Mesothelial cell of epicardium (in vitro differentiated cells): ENCODE measurements at regions not wholly inside any gene's neighbourhood (a gene's known extent, or its start where the extent isn't known, plus 50 kb on each side); places are given as distances from the start of the nearest gene placed in this dataset.

Source experiments
- DNase-seq, 2 experiments: peaks; one replicate each; pipeline ENCODE4 v3.0.0; 2021; ENCODE audit warnings: low spot score in 2 of 2; ENCODE audit not compliant: unreplicated experiment in 2 of 2
- H3K27ac Mint-ChIP-seq: 2 replicates; pipeline ENCODE4 v1.8.0; 2021; ENCODE audit warnings: mixed read lengths
- H3K27me3 Mint-ChIP-seq: 2 replicates; pipeline ENCODE4 v1.8.0; 2021; ENCODE audit warnings: low read depth, mixed read lengths
- H3K36me3 Mint-ChIP-seq: 2 replicates; pipeline ENCODE4 v1.8.0; 2021; ENCODE audit warnings: mixed read lengths
- H3K4me1 Mint-ChIP-seq: 2 replicates; pipeline ENCODE4 v1.8.0; 2021; ENCODE audit warnings: mixed read lengths
- H3K4me3 Mint-ChIP-seq: 2 replicates; pipeline ENCODE4 v1.8.0; 2021; ENCODE audit warnings: mild to moderate bottlenecking, moderate library complexity, mixed read lengths
- H3K9me3 Mint-ChIP-seq: 2 replicates; pipeline ENCODE4 v1.8.0; 2021; ENCODE audit warnings: mixed read lengths
- CTCF ChIP-seq: fragments of 200-600 bp; sonication (generic); IDR thresholded peaks from one replicate; pipeline ENCODE4 v1.5.0; 2021; ENCODE audit warnings: antibody characterized with exemption; ENCODE audit not compliant: unreplicated experiment

- H3K27me3 Mint-ChIP-seq = peaks cover 7% of the 10 kb centered on the region
- no peak overlapping the region for H3K4me3 Mint-ChIP-seq
- H3K4me1 Mint-ChIP-seq = peaks cover 34% of the 10 kb centered on the region
- TF ChIP-seq CTCF = no peak
- H3K27ac Mint-ChIP-seq = peak overlapping the region; percentile 97
- DNase-seq = no peak
- no peaks in the 10 kb centered on the region for H3K9me3 Mint-ChIP-seq
- no peaks in the 10 kb centered on the region for H3K36me3 Mint-ChIP-seq
Observed at GRCh38 chr17:56708670-56709410, 115.3 kb downstream of the NOG start.

- peaks cover 25% of the 10 kb centered on the region for H3K4me1 Mint-ChIP-seq
- no peak overlapping the region for H3K27ac Mint-ChIP-seq
- no peaks in the 10 kb centered on the region for H3K36me3 Mint-ChIP-seq
- no peak overlapping the region for H3K4me3 Mint-ChIP-seq
- peaks cover 6% of the 10 kb centered on the region for H3K27me3 Mint-ChIP-seq
- no peaks in the 10 kb centered on the region for H3K9me3 Mint-ChIP-seq
- DNase-seq = no peak
- no peak for TF ChIP-seq CTCF
Observed at GRCh38 chr17:56710986-56711385, 117.5 kb downstream of the NOG start.

- Mint-ChIP-seq H3K36me3 (no peaks in the 10 kb centered on the region), H3K4me1 (no peaks in the 10 kb centered on the region), H3K9me3 (no peaks in the 10 kb centered on the region), H3K27me3 (peaks cover 21% of the 10 kb centered on the region), H3K27ac (no peak overlapping the region), H3K4me3 (no peak overlapping the region)
- peak; percentile 94 for TF ChIP-seq CTCF
- DNase-seq = peak; percentile 67 to 84
Observed at GRCh38 chr17:56715613-56716357, 117.9 kb downstream of the C17orf67 start.

- Mint-ChIP-seq H3K27me3 (peaks cover 21% of the 10 kb centered on the region), H3K27ac (no peak overlapping the region)
- DNase-seq = no peak
Observed at GRCh38 chr17:56717471-56717870, 116.2 kb downstream of the C17orf67 start.

GRCh38 chr17:56718515-56718914, 115.2 kb downstream of the C17orf67 start:
- Mint-ChIP-seq H3K4me1 (no peaks in the 10 kb centered on the region), H3K4me3 (no peak overlapping the region), H3K27me3 (peaks cover 21% of the 10 kb centered on the region), H3K27ac (no peak overlapping the region), H3K9me3 (no peaks in the 10 kb centered on the region), H3K36me3 (no peaks in the 10 kb centered on the region)
- no peak for TF ChIP-seq CTCF
- DNase-seq = no peak

More at GRCh38 chr17:56717471-56717870, 116.2 kb downstream of the C17orf67 start:
- Mint-ChIP-seq H3K36me3 (no peaks in the 10 kb centered on the region), H3K4me3 (no peak overlapping the region), H3K4me1 (no peaks in the 10 kb centered on the region), H3K9me3 (no peaks in the 10 kb centered on the region)
- no peak for TF ChIP-seq CTCF
